HG02642 (cell line): ENCODE measurements at regions not wholly inside any gene's neighbourhood (a gene's known extent, or its start where the extent isn't known, plus 50 kb on each side); places are given as distances from the start of the nearest gene placed in this dataset.
"Not testable (repeated sequence)": the region's sequence is repeated elsewhere in the genome, so short reads cannot be mapped to it uniquely, and the experiment has no call there.

Source experiments
- ATAC-seq: cut with Tn5 transposase; IDR thresholded peaks from one replicate; pipeline ENCODE4 v1.9.1; 2021; ENCODE audit warnings: mild to moderate bottlenecking; ENCODE audit not compliant: unreplicated experiment, poor library complexity

- ATAC-seq = no peak
These were observed 774.8 kb upstream of the MBL2 start for GRCh38 chr10:53547364-53547763.

GRCh38 chr10:53543410-53543809 is 770.8 kb upstream of the MBL2 start:
- no peak for ATAC-seq

- ATAC-seq = no peak
These were observed 764.9 kb upstream of the MBL2 start for GRCh38 chr10:53537508-53537907.

- no peak for ATAC-seq
These were observed 763.7 kb upstream of the MBL2 start for GRCh38 chr10:53536322-53536721.

- no peak for ATAC-seq
These were observed 761.8 kb upstream of the MBL2 start for GRCh38 chr10:53534428-53534827.

- no peak for ATAC-seq
These were observed 756.4 kb upstream of the MBL2 start for GRCh38 chr10:53528974-53529373.

GRCh38 chr10:53521046-53521445 is 748.5 kb upstream of the MBL2 start:
- ATAC-seq = no peak

GRCh38 chr10:53508197-53508596 is 735.6 kb upstream of the MBL2 start:
- no peak for ATAC-seq

GRCh38 chr10:53504492-53504891 is 731.9 kb upstream of the MBL2 start:
- ATAC-seq = not testable (repeated sequence)

GRCh38 chr10:53491774-53492173 is 719.2 kb upstream of the MBL2 start:
- ATAC-seq = no peak

GRCh38 chr10:53490553-53490952 is 718.0 kb upstream of the MBL2 start:
- ATAC-seq = no peak

GRCh38 chr10:53489335-53490182 is 717.0 kb upstream of the MBL2 start:
- ATAC-seq = no peak

- no peak for ATAC-seq
These were observed 714.7 kb upstream of the MBL2 start for GRCh38 chr10:53487019-53487983.

GRCh38 chr10:53485422-53485821 is 712.8 kb upstream of the MBL2 start:
- not testable (repeated sequence) for ATAC-seq

GRCh38 chr10:53479365-53479764 is 706.8 kb upstream of the MBL2 start:
- ATAC-seq = no peak

- ATAC-seq = no peak
These were observed 704.7 kb upstream of the MBL2 start for GRCh38 chr10:53477313-53477675.

- ATAC-seq = no peak
These were observed 704.2 kb upstream of the MBL2 start for GRCh38 chr10:53476650-53477312.

GRCh38 chr10:53469383-53469782 is 696.8 kb upstream of the MBL2 start:
- ATAC-seq = no peak

GRCh38 chr10:53463539-53463938 is 691.0 kb upstream of the MBL2 start:
- ATAC-seq = no peak

- no peak for ATAC-seq
These were observed 685.4 kb upstream of the MBL2 start for GRCh38 chr10:53458007-53458406.

- ATAC-seq = no peak
These were observed 680.6 kb upstream of the MBL2 start for GRCh38 chr10:53453196-53453595.
